SIG-M5 treated with dmso at 0.1 percent for 504 hours (cell line): ENCODE measurements at regions not wholly inside any gene's neighbourhood (a gene's known extent, or its start where the extent isn't known, plus 50 kb on each side); places are given as distances from the start of the nearest gene placed in this dataset.

Experiments
- DNase-seq: peaks from one replicate; lab custom pipeline; 2025; ENCODE audit not compliant: unreplicated experiment; lab: John Stamatoyannopoulos, UW

- no peak for DNase-seq
These were observed 97.3 kb downstream of the ARL6IP6 start for GRCh38 chr2:152815634-152816257.

GRCh38 chr2:152814475-152815030 is 96.1 kb downstream of the ARL6IP6 start:
- no peak for DNase-seq

- no peak for DNase-seq
These were observed 94.9 kb downstream of the ARL6IP6 start for GRCh38 chr2:152813351-152813750.
